Lung (tissue), 11 donors: ENCODE measurements at regions not wholly inside any gene's neighbourhood (a gene's known extent, or its start where the extent isn't known, plus 50 kb on each side); places are given as distances from the start of the nearest gene placed in this dataset.

Experiments
- ATAC-seq: fragments of 200-7000 bp; cut with Tn5 transposase; one replicate; pipeline ENCODE4 v1.9.1; 2020; ENCODE audit warnings: moderate number of reproducible peaks; ENCODE audit not compliant: insufficient read depth, low FRiP score
- DNase-seq, 3 donors: peaks; one replicate each; pipeline ENCODE4 v3.0.0-alpha.2; 2013 to 2017
- H3K27ac ChIP-seq, 2 donors: one replicate each; pipeline ENCODE4 v1.5.1; 2013; ENCODE audit warnings: mild to moderate bottlenecking in 2 of 2, moderate library complexity in 2 of 2, control low read depth in 1 of 2, inconsistent platforms in 1 of 2, low read depth in 1 of 2, low read length in 1 of 2
- H3K27me3 ChIP-seq, 3 donors: one replicate each; pipeline ENCODE4 v1.5.1; 2013; ENCODE audit warnings: low read length in 2 of 3; ENCODE audit not compliant: control insufficient read depth in 3 of 3, insufficient read depth in 3 of 3
- H3K36me3 ChIP-seq, 4 donors: one replicate each; pipeline ENCODE4 v1.5.1; 2013; ENCODE audit warnings: low read length in 4 of 4, mild to moderate bottlenecking in 1 of 4, moderate library complexity in 1 of 4; ENCODE audit not compliant: control insufficient read depth in 4 of 4, insufficient read depth in 4 of 4
- H3K4me1 ChIP-seq, 5 donors: one replicate each; pipeline ENCODE4 v1.5.1; 2013; ENCODE audit warnings: low read length in 5 of 5, mild to moderate bottlenecking in 2 of 5, moderate library complexity in 1 of 5; ENCODE audit not compliant: control insufficient read depth in 5 of 5, insufficient read depth in 5 of 5
- H3K4me3 ChIP-seq: one replicate; pipeline ENCODE4 v1.5.1; 2013; ENCODE audit warnings: mild to moderate bottlenecking, control low read depth, moderate library complexity
- H3K9ac ChIP-seq, 2 donors: one replicate each; pipeline ENCODE4 v1.5.1; 2013; ENCODE audit warnings: low read length in 2 of 2, control low read depth in 1 of 2; ENCODE audit not compliant: insufficient read depth in 1 of 2
- H3K9me3 ChIP-seq, 4 donors: one replicate each; pipeline ENCODE4 v1.5.1; 2013; ENCODE audit warnings: low read length in 3 of 4, mild to moderate bottlenecking in 1 of 4, moderate library complexity in 1 of 4; ENCODE audit not compliant: control insufficient read depth in 4 of 4, insufficient read depth in 3 of 4
- whole genome bisulfite sequencing, 2 donors: extraction: QIAGEN DNeasy Blood & Tissue Kit; methylation state at CpG; one replicate each; pipeline ENCODE4 v1.1.7; 2013; 5-methylcytosine and 5-hydroxymethylcytosine counted together
- TF ChIP-seq, protein P1 (sequence below): IDR thresholded peaks from 2 replicates; pipeline ENCODE4 v1.5.1; 2012; ENCODE audit warnings: mild to moderate bottlenecking; ENCODE audit errors: control extremely low read depth, extremely low read depth
- donor health status: control.
- donor health status: control.
- donor health status: Bipolar disorder and iron deficiency.
- donor health status: healthy.
- donor health status: DM: yes; HTN: yes; CAD: no.

GRCh38 chr9:91155181-91155580, 206.5 kb downstream of the AUH start:
- peaks cover 0 to 5% (median 0%) of the 10 kb centered on the region in 4 donors for H3K9me3 ChIP-seq
- H3K4me3 ChIP-seq = no peak overlapping the region
- 93 to 95% methylated on average over 6 of the region's 6 CpGs for WGBS, 2 donors
- H3K4me1 ChIP-seq = peaks cover 0 to 7% (median 0%) of the 10 kb centered on the region in 5 donors
- ATAC-seq = no peak
- H3K27me3 ChIP-seq = no peaks in the 10 kb centered on the region
- H3K36me3 ChIP-seq = no peaks in the 10 kb centered on the region
- no peak overlapping the region for H3K27ac ChIP-seq
- DNase-seq = no peak
- no peak overlapping the region for H3K9ac ChIP-seq
- TF ChIP-seq, protein P1, sequence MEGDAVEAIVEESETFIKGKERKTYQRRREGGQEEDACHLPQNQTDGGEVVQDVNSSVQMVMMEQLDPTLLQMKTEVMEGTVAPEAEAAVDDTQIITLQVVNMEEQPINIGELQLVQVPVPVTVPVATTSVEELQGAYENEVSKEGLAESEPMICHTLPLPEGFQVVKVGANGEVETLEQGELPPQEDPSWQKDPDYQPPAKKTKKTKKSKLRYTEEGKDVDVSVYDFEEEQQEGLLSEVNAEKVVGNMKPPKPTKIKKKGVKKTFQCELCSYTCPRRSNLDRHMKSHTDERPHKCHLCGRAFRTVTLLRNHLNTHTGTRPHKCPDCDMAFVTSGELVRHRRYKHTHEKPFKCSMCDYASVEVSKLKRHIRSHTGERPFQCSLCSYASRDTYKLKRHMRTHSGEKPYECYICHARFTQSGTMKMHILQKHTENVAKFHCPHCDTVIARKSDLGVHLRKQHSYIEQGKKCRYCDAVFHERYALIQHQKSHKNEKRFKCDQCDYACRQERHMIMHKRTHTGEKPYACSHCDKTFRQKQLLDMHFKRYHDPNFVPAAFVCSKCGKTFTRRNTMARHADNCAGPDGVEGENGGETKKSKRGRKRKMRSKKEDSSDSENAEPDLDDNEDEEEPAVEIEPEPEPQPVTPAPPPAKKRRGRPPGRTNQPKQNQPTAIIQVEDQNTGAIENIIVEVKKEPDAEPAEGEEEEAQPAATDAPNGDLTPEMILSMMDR = no peak

DNA sequence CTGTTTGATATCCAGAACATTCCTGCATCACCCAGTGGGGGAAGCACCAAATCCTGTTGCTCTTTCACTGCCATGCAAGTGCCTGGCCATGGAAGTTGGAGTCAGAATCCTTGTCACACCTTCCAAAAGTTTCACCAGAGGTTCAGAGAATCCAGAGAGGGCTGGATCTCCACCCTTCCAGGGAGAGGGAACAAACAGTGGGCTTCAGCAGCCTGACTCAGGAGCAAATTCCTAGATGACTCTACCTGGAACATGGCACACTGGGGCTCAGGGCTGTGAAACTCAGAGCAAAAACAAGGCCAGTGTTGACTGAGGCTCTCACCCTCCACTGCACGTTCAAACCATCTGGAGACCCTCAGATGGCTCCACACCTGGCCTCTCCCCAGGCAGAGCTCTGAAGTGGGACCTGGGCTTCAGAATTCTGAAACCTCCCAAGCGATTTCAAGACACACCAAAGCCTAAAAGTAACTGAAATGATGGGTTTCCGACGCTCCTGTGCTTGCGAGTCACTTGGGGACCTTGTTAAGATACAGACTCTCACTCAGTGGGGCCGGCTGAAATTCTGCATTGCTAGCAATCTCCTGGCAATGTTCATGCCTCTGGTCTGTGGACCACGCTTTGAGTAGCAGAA, 205.9 kb downstream of the AUH start:
- Histone ChIP-seq H3K27me3 (no peaks in the 10 kb centered on the region), H3K4me1 (peaks cover 0 to 9% (median 0%) of the 10 kb centered on the region in 5 donors), H3K4me3 (no peak overlapping the region), H3K36me3 (no peaks in the 10 kb centered on the region), H3K9me3 (peaks cover 0 to 5% (median 0%) of the 10 kb centered on the region in 4 donors), H3K9ac (no peak overlapping the region), H3K27ac (no peak overlapping the region)
- ATAC-seq (no peak), DNase-seq (no peak)
- 92 to 98% methylated on average over 7 of the region's 7 CpGs for WGBS, 2 donors
- TF ChIP-seq, protein P1 = no peak

GRCh38 chr9:91156451-91157234, 205.1 kb downstream of the AUH start:
- H3K9ac ChIP-seq = no peak overlapping the region
- no peak overlapping the region for H3K4me3 ChIP-seq
- peaks cover 0 to 9% (median 0%) of the 10 kb centered on the region in 5 donors for H3K4me1 ChIP-seq
- H3K9me3 ChIP-seq = peaks cover 0 to 5% (median 0%) of the 10 kb centered on the region in 4 donors
- no peaks in the 10 kb centered on the region for H3K27me3 ChIP-seq
- H3K27ac ChIP-seq = no peak overlapping the region
- no peaks in the 10 kb centered on the region for H3K36me3 ChIP-seq
- DNase-seq (no peak), ATAC-seq (no peak)
- TF ChIP-seq, protein P1 = no peak
- WGBS, 2 donors = 74 to 75% methylated on average over 10 of the region's 10 CpGs
